GM12864 (cell line): ENCODE measurements at regions not wholly inside any gene's neighbourhood (a gene's known extent, or its start where the extent isn't known, plus 50 kb on each side); places are given as distances from the start of the nearest gene placed in this dataset.

Experiments used
- DNase-seq: peaks from one replicate; pipeline ENCODE4 v3.0.0-alpha.2; 2011; ENCODE audit warnings: low read depth
- H3K4me3 ChIP-seq: 2 replicates; pipeline ENCODE4 v1.5.1; 2011; ENCODE audit warnings: mild to moderate bottlenecking, low read depth, low read length, control low read depth
- TF ChIP-seq, protein P1 (sequence below): IDR thresholded peaks from 2 replicates; pipeline ENCODE4 v1.5.1; 2011; ENCODE audit warnings: low read depth, mild to moderate bottlenecking, moderate library complexity, low read length, control low read depth, inconsistent platforms; ENCODE audit errors: missing control alignments

DNA sequence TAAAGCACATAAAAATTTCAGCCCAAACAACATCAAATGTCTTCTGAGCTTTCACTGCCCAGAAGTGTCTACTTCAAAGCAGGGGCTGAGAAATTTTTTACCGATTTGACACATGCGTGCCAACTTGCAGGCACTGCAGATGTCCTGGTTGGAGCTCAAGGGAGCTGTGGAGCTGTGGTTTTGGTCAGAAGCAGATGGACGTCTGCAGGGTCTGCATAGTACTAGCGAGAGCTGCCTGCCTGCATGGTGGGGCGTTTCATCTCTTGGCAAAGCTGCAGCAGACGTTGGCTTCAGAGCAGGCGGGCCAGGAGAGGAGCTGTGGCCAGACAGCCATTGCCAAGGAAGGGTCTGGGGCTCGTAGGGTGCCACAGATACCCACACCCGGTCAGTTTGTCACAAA is 296.7 kb downstream of the GLRX3 start:
- no peak for DNase-seq
- no peak overlapping the region for H3K4me3 ChIP-seq
- TF ChIP-seq, protein P1, sequence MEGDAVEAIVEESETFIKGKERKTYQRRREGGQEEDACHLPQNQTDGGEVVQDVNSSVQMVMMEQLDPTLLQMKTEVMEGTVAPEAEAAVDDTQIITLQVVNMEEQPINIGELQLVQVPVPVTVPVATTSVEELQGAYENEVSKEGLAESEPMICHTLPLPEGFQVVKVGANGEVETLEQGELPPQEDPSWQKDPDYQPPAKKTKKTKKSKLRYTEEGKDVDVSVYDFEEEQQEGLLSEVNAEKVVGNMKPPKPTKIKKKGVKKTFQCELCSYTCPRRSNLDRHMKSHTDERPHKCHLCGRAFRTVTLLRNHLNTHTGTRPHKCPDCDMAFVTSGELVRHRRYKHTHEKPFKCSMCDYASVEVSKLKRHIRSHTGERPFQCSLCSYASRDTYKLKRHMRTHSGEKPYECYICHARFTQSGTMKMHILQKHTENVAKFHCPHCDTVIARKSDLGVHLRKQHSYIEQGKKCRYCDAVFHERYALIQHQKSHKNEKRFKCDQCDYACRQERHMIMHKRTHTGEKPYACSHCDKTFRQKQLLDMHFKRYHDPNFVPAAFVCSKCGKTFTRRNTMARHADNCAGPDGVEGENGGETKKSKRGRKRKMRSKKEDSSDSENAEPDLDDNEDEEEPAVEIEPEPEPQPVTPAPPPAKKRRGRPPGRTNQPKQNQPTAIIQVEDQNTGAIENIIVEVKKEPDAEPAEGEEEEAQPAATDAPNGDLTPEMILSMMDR, result no peak

DNA sequence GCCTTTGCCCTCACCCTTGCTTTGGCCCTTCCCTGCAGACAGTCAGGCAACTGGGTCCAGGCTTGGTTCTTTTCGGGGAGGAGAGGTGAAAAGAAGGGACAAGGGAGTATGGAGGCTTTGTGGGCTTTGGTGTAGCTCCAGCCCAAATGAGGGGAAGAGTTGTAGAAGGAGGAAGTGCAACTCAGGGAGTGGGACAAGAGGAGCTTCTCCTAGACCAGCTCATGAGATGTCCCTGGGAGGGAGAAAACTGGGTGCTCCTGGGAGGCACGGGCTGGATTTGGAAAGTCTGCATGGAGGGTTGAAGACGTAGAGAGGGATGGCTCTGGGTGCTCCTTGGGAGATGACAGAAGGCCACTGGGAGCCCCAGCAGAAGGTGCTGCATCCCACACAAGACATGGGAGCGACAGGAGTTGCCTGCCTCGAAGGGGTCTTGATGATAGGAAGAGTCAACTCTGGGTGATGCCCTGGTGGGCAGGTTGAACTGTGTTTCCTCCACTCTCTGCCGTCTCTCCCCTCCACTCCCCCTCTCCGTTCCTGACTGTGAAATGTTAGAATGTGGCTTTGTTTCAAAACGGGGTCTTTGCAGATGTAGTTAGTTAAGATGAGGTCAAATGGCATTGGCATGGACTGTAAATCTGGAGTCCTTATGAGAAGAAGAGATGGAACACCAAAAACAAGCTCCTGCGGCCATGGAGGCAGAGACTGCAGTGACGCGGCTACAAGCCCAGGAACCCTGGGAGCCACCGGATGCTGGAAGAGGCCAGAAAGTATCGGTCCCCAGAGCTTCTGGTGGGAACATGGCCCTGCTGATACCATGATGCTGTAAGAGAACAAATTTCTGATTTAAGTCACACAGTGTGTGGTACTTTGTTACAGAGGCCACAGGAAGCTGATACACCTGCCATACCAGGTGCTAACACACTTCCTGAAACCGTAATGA is 298.5 kb downstream of the GLRX3 start:
- no peak for DNase-seq

DNA sequence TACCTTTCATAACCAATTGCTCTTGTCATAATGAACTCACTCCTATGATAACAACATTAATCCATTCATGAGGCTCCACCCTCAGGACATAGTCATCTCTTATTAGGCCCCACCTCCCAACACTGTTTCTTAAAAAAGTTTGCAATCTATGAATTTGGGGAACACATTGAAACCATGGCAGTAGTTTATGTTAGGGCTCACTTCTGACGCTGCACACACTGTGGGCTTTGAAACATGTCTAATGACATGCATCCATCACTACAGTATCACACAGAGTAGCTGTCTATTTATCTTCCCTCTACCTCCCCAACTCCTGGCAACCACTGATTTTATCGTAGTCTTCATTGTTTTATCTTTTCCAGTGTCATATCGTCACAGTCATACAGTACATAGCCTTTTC is 299.8 kb downstream of the GLRX3 start:
- DNase-seq, result no peak

More for the DNA sequence above, 298.5 kb downstream of the GLRX3 start:
- no peak overlapping the region for H3K4me3 ChIP-seq
- TF ChIP-seq, protein P1, result no peak

DNA sequence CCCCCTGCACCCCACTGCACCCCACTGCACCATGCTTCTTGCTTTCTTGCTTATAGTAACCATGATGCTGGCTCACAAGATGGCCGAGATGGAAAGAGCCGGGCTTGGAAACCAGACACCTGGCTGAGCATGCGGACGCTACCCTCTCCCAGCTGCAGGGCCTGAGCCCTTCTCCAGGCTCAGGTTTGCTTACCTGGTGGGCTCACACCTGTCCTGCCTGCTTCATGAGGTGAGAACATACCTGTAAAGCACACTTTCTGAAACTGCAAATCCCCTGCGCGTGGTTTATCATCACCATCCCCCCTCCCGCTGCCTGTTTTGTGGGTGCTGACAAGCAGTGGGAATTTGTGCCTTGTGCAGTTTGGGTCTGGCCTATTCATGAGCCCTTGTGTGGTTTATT is 302.7 kb downstream of the GLRX3 start:
- no peak for DNase-seq
- TF ChIP-seq, protein P1, result no peak
- no peak overlapping the region for H3K4me3 ChIP-seq

More for the DNA sequence above, 299.8 kb downstream of the GLRX3 start:
- H3K4me3 ChIP-seq, result no peak overlapping the region
- TF ChIP-seq, protein P1, result no peak

DNA sequence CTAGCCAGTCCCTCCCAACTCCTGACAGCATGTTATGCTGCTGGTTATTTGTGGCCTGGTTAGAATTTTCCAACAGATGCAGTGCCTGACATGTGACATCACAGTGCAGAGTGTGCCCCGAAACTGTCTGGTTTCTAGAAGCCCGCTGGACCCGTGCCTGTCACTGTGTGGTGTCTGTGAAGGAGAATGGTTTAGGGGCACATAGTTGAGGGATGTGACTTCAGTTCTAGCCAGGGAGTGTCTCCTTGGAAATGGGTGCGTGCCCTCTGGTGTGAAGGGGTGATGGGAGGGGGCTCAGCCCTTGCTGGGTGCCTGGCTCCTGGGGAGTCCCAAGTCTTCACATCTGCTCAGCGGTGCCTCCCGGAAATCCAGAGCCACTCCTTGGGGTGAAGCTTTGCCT is 303.6 kb downstream of the GLRX3 start:
- TF ChIP-seq, protein P1, result no peak
- no peak for DNase-seq
- H3K4me3 ChIP-seq, result no peak overlapping the region

DNA sequence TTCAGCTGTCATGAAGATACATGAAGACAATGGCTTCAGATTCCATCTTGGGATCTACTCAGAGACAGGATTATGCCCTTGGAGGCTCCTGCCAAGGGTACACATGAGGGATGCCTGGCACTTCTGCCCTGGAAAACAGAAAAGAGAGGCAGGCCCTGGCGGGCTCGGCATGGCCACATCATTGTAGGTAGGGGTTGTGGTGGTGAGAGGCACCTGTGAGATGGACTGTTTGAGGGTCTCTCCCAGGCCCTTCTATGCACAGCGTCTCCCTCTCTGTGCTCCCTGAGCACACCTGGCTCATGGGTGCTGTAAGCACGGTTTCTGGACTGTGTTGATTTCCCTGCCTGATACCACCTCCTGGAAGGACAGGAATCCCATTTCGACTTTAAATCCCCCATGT is 304.3 kb downstream of the GLRX3 start:
- TF ChIP-seq, protein P1, result no peak
- no peak overlapping the region for H3K4me3 ChIP-seq
- DNase-seq, result no peak

DNA sequence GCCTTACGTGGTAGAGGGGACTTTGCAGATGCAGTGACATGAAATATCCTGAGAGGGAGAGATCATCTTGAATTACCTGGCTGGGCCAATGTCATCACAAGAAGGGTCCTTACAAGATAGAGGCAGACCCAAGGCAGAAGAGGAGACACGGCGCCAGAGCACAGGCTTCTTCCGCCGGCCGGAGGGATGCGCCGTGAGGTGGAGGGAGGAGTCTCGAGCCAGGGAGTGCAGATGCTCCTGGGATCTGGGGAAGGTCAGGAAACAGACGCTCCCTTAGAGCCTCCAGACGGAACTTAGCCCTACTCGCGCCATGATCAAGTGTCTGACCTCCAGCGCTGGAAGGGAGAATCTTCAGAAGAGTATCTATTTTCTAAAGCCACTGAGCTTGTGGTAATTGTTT is 304.8 kb downstream of the GLRX3 start:
- DNase-seq, result no peak
- TF ChIP-seq, protein P1, result no peak

More for the DNA sequence above, 304.8 kb downstream of the GLRX3 start:
- no peak overlapping the region for H3K4me3 ChIP-seq
